ENCODE measurements at regions not wholly inside any gene's neighbourhood (a gene's known extent, or its start where the extent isn't known, plus 50 kb on each side); places are given as distances from the start of the nearest gene placed in this dataset.

DNA sequence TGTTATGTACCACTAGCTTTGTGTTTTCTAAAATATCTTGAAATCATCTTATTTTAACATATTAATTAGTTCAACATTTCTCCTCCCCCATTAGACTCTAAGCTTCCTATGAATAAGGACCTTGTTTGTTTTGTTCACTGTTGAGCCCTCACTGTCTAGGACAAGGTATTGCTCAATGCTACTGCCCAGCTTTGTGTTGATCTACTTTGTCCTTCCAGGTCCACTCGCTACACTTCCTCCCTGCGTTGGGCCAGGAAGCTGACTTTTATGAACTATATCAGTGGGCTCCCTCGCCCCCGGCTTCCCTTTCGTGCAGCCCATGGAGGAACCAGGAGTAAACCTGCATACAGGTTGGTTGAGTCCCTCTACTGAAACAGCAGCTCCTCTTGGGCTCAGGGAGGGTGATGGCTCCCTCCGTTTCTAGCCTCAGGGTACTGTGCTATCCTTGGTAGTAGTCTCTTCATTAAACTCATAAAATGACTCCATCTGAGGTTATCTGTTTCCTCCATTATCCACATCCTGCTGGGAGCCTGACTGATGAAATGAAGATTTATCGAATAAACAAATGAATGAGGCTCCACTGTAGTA lies 272.5 kb downstream of the CLIC5 start:
- no peak for TF ChIP-seq SP1 (IDR thresholded peaks at IDR 0.05)
- no peak for TF ChIP-seq FOXM1 (IDR thresholded peaks at IDR 0.05; ENCODE audit: borderline replicate concordance)
- TF ChIP-seq, protein P1, sequence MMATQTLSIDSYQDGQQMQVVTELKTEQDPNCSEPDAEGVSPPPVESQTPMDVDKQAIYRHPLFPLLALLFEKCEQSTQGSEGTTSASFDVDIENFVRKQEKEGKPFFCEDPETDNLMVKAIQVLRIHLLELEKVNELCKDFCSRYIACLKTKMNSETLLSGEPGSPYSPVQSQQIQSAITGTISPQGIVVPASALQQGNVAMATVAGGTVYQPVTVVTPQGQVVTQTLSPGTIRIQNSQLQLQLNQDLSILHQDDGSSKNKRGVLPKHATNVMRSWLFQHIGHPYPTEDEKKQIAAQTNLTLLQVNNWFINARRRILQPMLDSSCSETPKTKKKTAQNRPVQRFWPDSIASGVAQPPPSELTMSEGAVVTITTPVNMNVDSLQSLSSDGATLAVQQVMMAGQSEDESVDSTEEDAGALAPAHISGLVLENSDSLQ (IDR thresholded peaks at IDR 0.05): no peak
- TF ChIP-seq SUZ12 (IDR thresholded peaks at IDR 0.05): no peak
- TF ChIP-seq FOXK2 (IDR thresholded peaks at IDR 0.05): no peak
- TF ChIP-seq CTBP1 (IDR thresholded peaks at IDR 0.05; ENCODE audit: borderline replicate concordance): no peak
- TF ChIP-seq BHLHE40 (IDR thresholded peaks at IDR 0.05; ENCODE audit: borderline replicate concordance): no peak
- TF ChIP-seq ZNF384 (IDR thresholded peaks at IDR 0.05): no peak
- TF ChIP-seq FOXA1 (IDR thresholded peaks at IDR 0.05): no peak
- no peak for TF ChIP-seq LEF1 (IDR thresholded peaks at IDR 0.05; ENCODE audit: borderline replicate concordance)
- no peak for TF ChIP-seq ELF4 (IDR thresholded peaks at IDR 0.05)
- no peak for TF ChIP-seq TARDBP (IDR thresholded peaks at IDR 0.05)
- no peak for TF ChIP-seq ARNT (IDR thresholded peaks at IDR 0.05)
